Memory B cell (primary cell): ENCODE measurements at regions not wholly inside any gene's neighbourhood (a gene's known extent, or its start where the extent isn't known, plus 50 kb on each side); places are given as distances from the start of the nearest gene placed in this dataset.

Experiments
- ATAC-seq: fragments of 150-1000 bp; cut with Tn5 transposase; 2 replicates; pipeline ENCODE4 v1.10.0; 2021; ENCODE audit warnings: low read depth, mild to moderate bottlenecking, moderate library complexity
- DNase-seq, 2 donors: peaks; one replicate each; pipeline ENCODE4 v3.0.0; 2022; ENCODE audit warnings: low spot score in 2 of 2
- H3K27ac Mint-ChIP-seq: one replicate; pipeline ENCODE4 v1.8.0; 2022; ENCODE audit warnings: mild to moderate bottlenecking, moderate library complexity, mixed read lengths
- H3K27me3 Mint-ChIP-seq: one replicate; pipeline ENCODE4 v1.8.0; 2022; ENCODE audit warnings: mixed read lengths
- H3K36me3 Mint-ChIP-seq: one replicate; pipeline ENCODE4 v1.8.0; 2022; ENCODE audit warnings: mild to moderate bottlenecking, mixed read lengths
- H3K4me1 Mint-ChIP-seq: one replicate; pipeline ENCODE4 v1.8.0; 2022; ENCODE audit warnings: mixed read lengths
- H3K4me3 Mint-ChIP-seq: one replicate; pipeline ENCODE4 v1.8.0; 2022; ENCODE audit warnings: mild to moderate bottlenecking, moderate library complexity, mixed read lengths
- H3K9me3 Mint-ChIP-seq: one replicate; pipeline ENCODE4 v1.8.0; 2022; ENCODE audit warnings: mixed read lengths

- H3K27ac Mint-ChIP-seq, result no peak overlapping the region
- peaks cover 9% of the 10 kb centered on the region for H3K27me3 Mint-ChIP-seq
- ATAC-seq (no peak), DNase-seq (no peak)
- no peaks in the 10 kb centered on the region for H3K9me3 Mint-ChIP-seq
- no peaks in the 10 kb centered on the region for H3K36me3 Mint-ChIP-seq
- no peaks in the 10 kb centered on the region for H3K4me1 Mint-ChIP-seq
- H3K4me3 Mint-ChIP-seq, result no peak overlapping the region
These were observed 98.4 kb upstream of the ERCC6L2 start for GRCh38 chr9:95777136-95777535.

- DNase-seq, result no peak
- Mint-ChIP-seq H3K27ac (no peak overlapping the region), H3K27me3 (peaks cover 7% of the 10 kb centered on the region)
These were observed 99.3 kb upstream of the ERCC6L2 start for GRCh38 chr9:95776176-95776575.

GRCh38 chr9:95775191-95775590 lies 100.3 kb upstream of the ERCC6L2 start:
- Mint-ChIP-seq H3K4me1 (no peaks in the 10 kb centered on the region), H3K27ac (no peak overlapping the region), H3K9me3 (no peaks in the 10 kb centered on the region), H3K4me3 (no peak overlapping the region), H3K36me3 (no peaks in the 10 kb centered on the region), H3K27me3 (peaks cover 12% of the 10 kb centered on the region)
- DNase-seq (no peak), ATAC-seq (no peak)

More at GRCh38 chr9:95776176-95776575, 99.3 kb upstream of the ERCC6L2 start:
- no peaks in the 10 kb centered on the region for H3K4me1 Mint-ChIP-seq
- no peaks in the 10 kb centered on the region for H3K36me3 Mint-ChIP-seq
- no peak overlapping the region for H3K4me3 Mint-ChIP-seq
- no peak for ATAC-seq
- H3K9me3 Mint-ChIP-seq, result no peaks in the 10 kb centered on the region

- DNase-seq (no peak), ATAC-seq (no peak)
- no peak overlapping the region for H3K4me3 Mint-ChIP-seq
- peaks cover 12% of the 10 kb centered on the region for H3K27me3 Mint-ChIP-seq
- H3K36me3 Mint-ChIP-seq, result no peaks in the 10 kb centered on the region
- no peaks in the 10 kb centered on the region for H3K9me3 Mint-ChIP-seq
- no peaks in the 10 kb centered on the region for H3K4me1 Mint-ChIP-seq
- H3K27ac Mint-ChIP-seq, result no peak overlapping the region
These were observed 102.5 kb upstream of the ERCC6L2 start for GRCh38 chr9:95773053-95773418.

- Mint-ChIP-seq H3K4me1 (no peaks in the 10 kb centered on the region), H3K27me3 (peaks cover 12% of the 10 kb centered on the region), H3K27ac (no peak overlapping the region), H3K36me3 (no peaks in the 10 kb centered on the region), H3K9me3 (no peaks in the 10 kb centered on the region), H3K4me3 (no peak overlapping the region)
- DNase-seq (no peak), ATAC-seq (no peak)
These were observed 103.0 kb upstream of the ERCC6L2 start for GRCh38 chr9:95772320-95773052.

- no peaks in the 10 kb centered on the region for H3K36me3 Mint-ChIP-seq
- no peak overlapping the region for H3K4me3 Mint-ChIP-seq
- H3K27me3 Mint-ChIP-seq, result peaks cover 14% of the 10 kb centered on the region
These were observed 103.8 kb upstream of the ERCC6L2 start for GRCh38 chr9:95771556-95772246.

GRCh38 chr9:95770653-95771131 lies 104.8 kb upstream of the ERCC6L2 start:
- H3K27ac Mint-ChIP-seq, result no peak overlapping the region
- H3K4me1 Mint-ChIP-seq, result no peaks in the 10 kb centered on the region
- ATAC-seq (no peak), DNase-seq (no peak)
- peaks cover 14% of the 10 kb centered on the region for H3K27me3 Mint-ChIP-seq
- no peaks in the 10 kb centered on the region for H3K9me3 Mint-ChIP-seq
- no peak overlapping the region for H3K4me3 Mint-ChIP-seq
- no peaks in the 10 kb centered on the region for H3K36me3 Mint-ChIP-seq

More at GRCh38 chr9:95771556-95772246, 103.8 kb upstream of the ERCC6L2 start:
- Mint-ChIP-seq H3K9me3 (no peaks in the 10 kb centered on the region), H3K27ac (no peak overlapping the region), H3K4me1 (no peaks in the 10 kb centered on the region)
- DNase-seq (no peak), ATAC-seq (no peak)

- Mint-ChIP-seq H3K27ac (no peak overlapping the region), H3K4me1 (no peaks in the 10 kb centered on the region)
These were observed 105.5 kb upstream of the ERCC6L2 start for GRCh38 chr9:95769909-95770433.

GRCh38 chr9:95769473-95769872 lies 106.0 kb upstream of the ERCC6L2 start:
- ATAC-seq, result no peak
- no peaks in the 10 kb centered on the region for H3K9me3 Mint-ChIP-seq
- H3K27me3 Mint-ChIP-seq, result peaks cover 10% of the 10 kb centered on the region
- no peak overlapping the region for H3K27ac Mint-ChIP-seq
- H3K4me3 Mint-ChIP-seq, result no peak overlapping the region
- H3K36me3 Mint-ChIP-seq, result no peaks in the 10 kb centered on the region
- no peaks in the 10 kb centered on the region for H3K4me1 Mint-ChIP-seq
- DNase-seq, result no peak

More at GRCh38 chr9:95769909-95770433, 105.5 kb upstream of the ERCC6L2 start:
- Mint-ChIP-seq H3K27me3 (peaks cover 10% of the 10 kb centered on the region), H3K9me3 (no peaks in the 10 kb centered on the region), H3K4me3 (no peak overlapping the region), H3K36me3 (no peaks in the 10 kb centered on the region)
- DNase-seq (no peak), ATAC-seq (no peak)

- Mint-ChIP-seq H3K27me3 (peaks cover 6% of the 10 kb centered on the region), H3K4me1 (no peaks in the 10 kb centered on the region), H3K9me3 (no peaks in the 10 kb centered on the region)
These were observed 108.6 kb upstream of the ERCC6L2 start for GRCh38 chr9:95766906-95767305.

GRCh38 chr9:95764533-95765319 lies 110.8 kb upstream of the ERCC6L2 start:
- H3K4me1 Mint-ChIP-seq, result no peaks in the 10 kb centered on the region
- H3K36me3 Mint-ChIP-seq, result no peaks in the 10 kb centered on the region
- no peak for ATAC-seq
- DNase-seq, result no peak
- no peak overlapping the region for H3K4me3 Mint-ChIP-seq
- peaks cover 3% of the 10 kb centered on the region for H3K27me3 Mint-ChIP-seq
- no peak overlapping the region for H3K27ac Mint-ChIP-seq
- H3K9me3 Mint-ChIP-seq, result no peaks in the 10 kb centered on the region

More at GRCh38 chr9:95766906-95767305, 108.6 kb upstream of the ERCC6L2 start:
- ATAC-seq (no peak), DNase-seq (no peak)
- no peak overlapping the region for H3K27ac Mint-ChIP-seq
- H3K4me3 Mint-ChIP-seq, result no peak overlapping the region
- no peaks in the 10 kb centered on the region for H3K36me3 Mint-ChIP-seq

GRCh38 chr9:95763983-95764382 lies 111.5 kb upstream of the ERCC6L2 start:
- H3K4me3 Mint-ChIP-seq, result no peak overlapping the region
- H3K9me3 Mint-ChIP-seq, result no peaks in the 10 kb centered on the region
- H3K36me3 Mint-ChIP-seq, result no peaks in the 10 kb centered on the region
- H3K4me1 Mint-ChIP-seq, result no peaks in the 10 kb centered on the region
- DNase-seq (no peak), ATAC-seq (no peak)
- no peak overlapping the region for H3K27ac Mint-ChIP-seq
- H3K27me3 Mint-ChIP-seq, result peaks cover 4% of the 10 kb centered on the region

- Mint-ChIP-seq H3K9me3 (no peaks in the 10 kb centered on the region), H3K27ac (no peak overlapping the region), H3K27me3 (peaks cover 4% of the 10 kb centered on the region), H3K4me1 (no peaks in the 10 kb centered on the region), H3K4me3 (no peak overlapping the region), H3K36me3 (no peaks in the 10 kb centered on the region)
- ATAC-seq (no peak), DNase-seq (no peak)
These were observed 112.5 kb upstream of the ERCC6L2 start for GRCh38 chr9:95763006-95763405.

GRCh38 chr9:95762322-95762721 lies 113.2 kb upstream of the ERCC6L2 start:
- Mint-ChIP-seq H3K4me3 (no peak overlapping the region), H3K27ac (no peak overlapping the region), H3K36me3 (no peaks in the 10 kb centered on the region), H3K4me1 (peaks cover 3% of the 10 kb centered on the region), H3K9me3 (no peaks in the 10 kb centered on the region), H3K27me3 (peaks cover 4% of the 10 kb centered on the region)
- ATAC-seq, result peak; percentile 12
- no peak for DNase-seq
